NT2/D1 (cell line): ENCODE measurements at regions not wholly inside any gene's neighbourhood (a gene's known extent, or its start where the extent isn't known, plus 50 kb on each side); places are given as distances from the start of the nearest gene placed in this dataset.

Experiments used
- SUZ12 ChIP-seq: IDR thresholded peaks from 2 replicates; pipeline ENCODE4 v1.6.1; 2011; ENCODE audit not compliant: insufficient read length, insufficient read depth; ENCODE audit errors: extremely low read depth
- YY1 ChIP-seq: IDR thresholded peaks from 2 replicates; pipeline ENCODE4 v1.6.1; 2011; ENCODE audit not compliant: insufficient read length, insufficient read depth

DNA sequence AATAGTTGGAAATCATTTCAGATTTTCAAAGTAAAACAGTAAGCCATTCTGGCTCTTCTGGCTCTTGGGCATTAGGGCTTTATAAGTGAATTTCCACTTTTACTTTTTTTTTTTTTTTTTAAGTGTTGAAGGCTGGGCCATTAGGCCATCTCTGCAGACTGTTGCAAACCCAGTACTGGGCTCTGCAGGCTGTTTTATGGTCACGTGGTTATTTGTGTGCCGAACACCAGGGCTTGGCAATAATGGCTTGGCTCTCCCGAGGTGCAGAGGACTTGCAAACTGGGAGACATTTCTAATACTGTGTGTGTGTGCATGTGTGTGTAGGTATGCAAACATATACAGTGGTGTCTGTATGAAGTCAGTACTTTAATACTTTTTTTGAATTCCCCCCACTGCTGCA is 194.9 kb upstream of the CDH5 start:
- TF ChIP-seq YY1, result no peak
- TF ChIP-seq SUZ12, result no peak
